Adrenal gland (tissue), 5 donors: ENCODE measurements at regions not wholly inside any gene's neighbourhood (a gene's known extent, or its start where the extent isn't known, plus 50 kb on each side); places are given as distances from the start of the nearest gene placed in this dataset.

Source experiments
- POLR2A ChIP-seq, 2 donors: fragments of 450-650 bp; IDR thresholded peaks; one replicate each; pipeline ENCODE4 v1.6.1; 2017; ENCODE audit warnings: antibody characterized with exemption in 2 of 2, mild to moderate bottlenecking in 2 of 2, moderate library complexity in 1 of 2
- TF ChIP-seq, protein P1 (sequence below), 6 experiments: fragments of 450-650 bp in 4 of 6; fragments of 200-600 bp in 2 of 6; sonication (generic) in 1 of 6; IDR thresholded peaks; 1 replicate in 5 of 6; 2 replicates in 1 of 6; pipeline versions ENCODE4 v1.5.1 to v1.8.0; 2016 to 2021; ENCODE audit warnings: antibody characterized with exemption in 6 of 6, mild to moderate bottlenecking in 2 of 6, moderate library complexity in 1 of 6
- donor health status: DM: no; HTN: no; CAD: no.

DNA sequence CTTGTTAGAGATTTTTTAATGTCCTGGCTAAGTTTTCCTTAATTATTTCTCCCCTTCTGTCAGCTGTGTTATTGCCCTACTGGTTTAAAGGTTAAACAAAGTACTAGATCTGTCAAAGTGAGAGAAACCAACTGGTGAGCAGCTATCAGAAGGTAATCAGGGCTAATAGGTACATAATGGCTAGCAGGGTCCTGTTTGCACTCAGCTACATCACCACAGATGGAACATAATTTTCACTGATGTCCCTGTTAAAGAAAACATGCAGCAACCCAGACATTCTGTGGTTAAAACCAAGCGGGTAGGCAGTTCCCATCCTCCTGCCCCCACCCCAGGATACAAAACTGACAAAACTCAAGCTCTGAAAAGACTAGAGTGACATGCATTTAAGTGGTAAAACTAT lies 473.9 kb downstream of the NR2F1-AS1 start:
- TF ChIP-seq, protein P1, sequence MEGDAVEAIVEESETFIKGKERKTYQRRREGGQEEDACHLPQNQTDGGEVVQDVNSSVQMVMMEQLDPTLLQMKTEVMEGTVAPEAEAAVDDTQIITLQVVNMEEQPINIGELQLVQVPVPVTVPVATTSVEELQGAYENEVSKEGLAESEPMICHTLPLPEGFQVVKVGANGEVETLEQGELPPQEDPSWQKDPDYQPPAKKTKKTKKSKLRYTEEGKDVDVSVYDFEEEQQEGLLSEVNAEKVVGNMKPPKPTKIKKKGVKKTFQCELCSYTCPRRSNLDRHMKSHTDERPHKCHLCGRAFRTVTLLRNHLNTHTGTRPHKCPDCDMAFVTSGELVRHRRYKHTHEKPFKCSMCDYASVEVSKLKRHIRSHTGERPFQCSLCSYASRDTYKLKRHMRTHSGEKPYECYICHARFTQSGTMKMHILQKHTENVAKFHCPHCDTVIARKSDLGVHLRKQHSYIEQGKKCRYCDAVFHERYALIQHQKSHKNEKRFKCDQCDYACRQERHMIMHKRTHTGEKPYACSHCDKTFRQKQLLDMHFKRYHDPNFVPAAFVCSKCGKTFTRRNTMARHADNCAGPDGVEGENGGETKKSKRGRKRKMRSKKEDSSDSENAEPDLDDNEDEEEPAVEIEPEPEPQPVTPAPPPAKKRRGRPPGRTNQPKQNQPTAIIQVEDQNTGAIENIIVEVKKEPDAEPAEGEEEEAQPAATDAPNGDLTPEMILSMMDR (IDR thresholded peaks at IDR 0.05): no peak
- no peak for TF ChIP-seq POLR2A (IDR thresholded peaks at IDR 0.05)
